ENCODE measurements at regions not wholly inside any gene's neighbourhood (a gene's known extent, or its start where the extent isn't known, plus 50 kb on each side); places are given as distances from the start of the nearest gene placed in this dataset.

GRCh38 chrY:16715278-16715677 lies 1164.7 kb downstream of the CDY2B start:
- TF ChIP-seq, protein P1, sequence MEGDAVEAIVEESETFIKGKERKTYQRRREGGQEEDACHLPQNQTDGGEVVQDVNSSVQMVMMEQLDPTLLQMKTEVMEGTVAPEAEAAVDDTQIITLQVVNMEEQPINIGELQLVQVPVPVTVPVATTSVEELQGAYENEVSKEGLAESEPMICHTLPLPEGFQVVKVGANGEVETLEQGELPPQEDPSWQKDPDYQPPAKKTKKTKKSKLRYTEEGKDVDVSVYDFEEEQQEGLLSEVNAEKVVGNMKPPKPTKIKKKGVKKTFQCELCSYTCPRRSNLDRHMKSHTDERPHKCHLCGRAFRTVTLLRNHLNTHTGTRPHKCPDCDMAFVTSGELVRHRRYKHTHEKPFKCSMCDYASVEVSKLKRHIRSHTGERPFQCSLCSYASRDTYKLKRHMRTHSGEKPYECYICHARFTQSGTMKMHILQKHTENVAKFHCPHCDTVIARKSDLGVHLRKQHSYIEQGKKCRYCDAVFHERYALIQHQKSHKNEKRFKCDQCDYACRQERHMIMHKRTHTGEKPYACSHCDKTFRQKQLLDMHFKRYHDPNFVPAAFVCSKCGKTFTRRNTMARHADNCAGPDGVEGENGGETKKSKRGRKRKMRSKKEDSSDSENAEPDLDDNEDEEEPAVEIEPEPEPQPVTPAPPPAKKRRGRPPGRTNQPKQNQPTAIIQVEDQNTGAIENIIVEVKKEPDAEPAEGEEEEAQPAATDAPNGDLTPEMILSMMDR (IDR thresholded peaks at IDR 0.05; ENCODE audit: low read depth, low read length): no peak
- no peak overlapping the region for H3K4me3 ChIP-seq (replicated peaks in 1 of 2; ENCODE audit: low read depth in 2 of 2, low read length in 2 of 2)
- no peak for DNase-seq (ENCODE audit: low read depth in 2 of 2)

GRCh38 chrY:16673102-16673787 lies 1206.8 kb downstream of the CDY2B start:
- TF ChIP-seq, protein P1 (IDR thresholded peaks at IDR 0.05; ENCODE audit: low read depth, low read length): no peak
- no peak for DNase-seq (ENCODE audit: low read depth in 2 of 2)
- no peak overlapping the region for H3K4me3 ChIP-seq (replicated peaks in 1 of 2; ENCODE audit: low read depth in 2 of 2, low read length in 2 of 2)

DNA sequence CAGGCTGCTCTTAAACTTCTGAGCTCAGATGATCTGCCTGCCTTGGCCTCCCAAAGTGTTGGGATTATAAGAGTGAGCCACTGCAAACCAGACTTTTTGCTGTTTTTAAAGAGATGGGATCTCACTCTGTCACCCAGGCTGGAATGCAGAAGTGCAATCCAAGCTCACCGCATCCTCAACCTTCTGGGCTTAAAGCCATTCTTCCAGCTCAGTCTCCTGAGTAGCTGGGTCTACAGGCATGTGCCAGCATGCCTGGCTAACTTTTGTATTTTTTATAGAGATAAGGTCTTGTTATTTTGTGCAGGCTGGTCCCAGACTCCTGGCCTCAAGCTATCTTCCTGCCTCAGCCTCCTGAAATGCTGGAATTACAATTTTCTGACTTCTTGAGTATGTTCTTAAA lies 1211.6 kb downstream of the CDY2B start:
- no peak overlapping the region for H3K4me3 ChIP-seq (replicated peaks in 1 of 2; ENCODE audit: low read depth in 2 of 2, low read length in 2 of 2)
- TF ChIP-seq, protein P1 (IDR thresholded peaks at IDR 0.05; ENCODE audit: low read depth, low read length): no peak
- DNase-seq (ENCODE audit: low read depth in 2 of 2): peak in 1 of 2 donors; percentile 15

- no peak overlapping the region for H3K4me3 ChIP-seq (replicated peaks in 1 of 2; ENCODE audit: low read depth in 2 of 2, low read length in 2 of 2)
- no peak for DNase-seq (ENCODE audit: low read depth in 2 of 2)
- TF ChIP-seq, protein P1 (IDR thresholded peaks at IDR 0.05; ENCODE audit: low read depth, low read length): no peak
Measured at GRCh38 chrY:16662741-16663140, 1217.3 kb downstream of the CDY2B start.

- TF ChIP-seq, protein P1 (IDR thresholded peaks at IDR 0.05; ENCODE audit: low read depth, low read length): no peak
- no peak overlapping the region for H3K4me3 ChIP-seq (replicated peaks in 1 of 2; ENCODE audit: low read depth in 2 of 2, low read length in 2 of 2)
Measured at GRCh38 chrY:16659340-16659739, 1220.7 kb downstream of the CDY2B start.

GRCh38 chrY:16653971-16654370 lies 1226.0 kb downstream of the CDY2B start:
- TF ChIP-seq, protein P1 (IDR thresholded peaks at IDR 0.05; ENCODE audit: low read depth, low read length): no peak
- no peak overlapping the region for H3K4me3 ChIP-seq (replicated peaks in 1 of 2; ENCODE audit: low read depth in 2 of 2, low read length in 2 of 2)
- peak; percentile 2 to 5 for DNase-seq (ENCODE audit: low read depth in 2 of 2)

More at GRCh38 chrY:16659340-16659739, 1220.7 kb downstream of the CDY2B start:
- DNase-seq (ENCODE audit: low read depth in 2 of 2): no peak

DNA sequence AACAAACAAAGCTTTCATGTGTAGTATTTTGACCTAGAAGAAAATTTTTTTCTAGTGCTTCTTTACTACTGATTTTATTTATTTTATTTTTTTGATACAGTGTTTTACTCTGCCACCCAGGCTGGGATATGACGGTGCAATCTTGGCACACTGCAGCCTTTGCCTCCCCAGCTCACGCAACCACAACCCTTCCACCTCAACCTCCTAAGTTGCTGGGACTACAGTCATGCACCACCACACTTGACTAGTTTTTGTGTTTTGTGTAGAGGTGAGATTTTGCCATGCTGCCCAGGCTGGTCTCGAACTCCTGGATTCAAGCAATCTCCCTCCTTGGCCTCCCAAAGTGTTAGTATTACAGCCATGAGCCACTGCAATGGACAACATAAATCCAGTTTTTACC lies 1234.0 kb downstream of the CDY2B start:
- TF ChIP-seq, protein P1 (IDR thresholded peaks at IDR 0.05; ENCODE audit: low read depth, low read length): no peak
- DNase-seq (ENCODE audit: low read depth in 2 of 2): no peak
- H3K4me3 ChIP-seq (replicated peaks in 1 of 2; ENCODE audit: low read depth in 2 of 2, low read length in 2 of 2): no peak overlapping the region
